ENCODE measurements at regions not wholly inside any gene's neighbourhood (a gene's known extent, or its start where the extent isn't known, plus 50 kb on each side); places are given as distances from the start of the nearest gene placed in this dataset.

DNA sequence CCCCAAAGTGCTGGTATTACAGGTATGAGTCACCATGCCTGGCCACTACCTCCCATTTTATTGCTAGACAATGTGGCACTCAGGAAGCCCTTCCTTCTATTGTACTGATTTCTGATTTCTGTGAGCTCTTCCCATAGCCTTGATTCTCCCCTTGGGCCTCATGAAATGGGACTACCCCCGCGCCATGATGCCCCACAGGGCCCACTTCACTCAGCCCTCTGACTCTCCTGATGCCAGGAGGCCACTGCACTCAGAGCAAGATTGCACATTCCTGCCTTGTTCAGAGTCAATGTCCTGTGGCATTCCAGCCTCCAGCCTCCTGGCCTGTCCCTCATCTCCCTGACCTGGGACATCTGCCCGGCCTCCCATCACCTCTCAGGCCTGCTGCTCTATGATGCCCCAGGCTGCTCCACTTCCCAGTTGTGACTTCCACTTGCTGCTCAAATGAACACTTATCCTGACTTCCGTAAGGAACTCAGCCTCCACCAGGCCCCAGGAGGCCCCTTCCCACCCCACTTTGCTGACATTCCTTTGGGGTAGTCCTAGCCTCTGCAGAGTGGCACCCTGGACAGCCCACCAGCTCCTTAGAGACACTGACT is 66.6 kb upstream of the KSR1 start:
- H3K27ac ChIP-seq (ENCODE audit: low read depth in 1 of 2, low read length in 2 of 2), result no peak overlapping the region
- DNase-seq, result no peak
- Mint-ChIP-seq H3K27me3 (ENCODE audit: low read depth in 3 of 3) (peaks cover 0 to 1% (median 1%) of the 10 kb centered on the region in 3 donors), H3K4me3 (no peak overlapping the region), H3K9me3 (peaks cover 0 to 2% (median 0%) of the 10 kb centered on the region in 7 donors), H3K36me3 (no peaks in the 10 kb centered on the region), H3K4me1 (peaks cover 5% of the 10 kb centered on the region), H3K27ac (no peak overlapping the region)
- TF ChIP-seq, protein P1, sequence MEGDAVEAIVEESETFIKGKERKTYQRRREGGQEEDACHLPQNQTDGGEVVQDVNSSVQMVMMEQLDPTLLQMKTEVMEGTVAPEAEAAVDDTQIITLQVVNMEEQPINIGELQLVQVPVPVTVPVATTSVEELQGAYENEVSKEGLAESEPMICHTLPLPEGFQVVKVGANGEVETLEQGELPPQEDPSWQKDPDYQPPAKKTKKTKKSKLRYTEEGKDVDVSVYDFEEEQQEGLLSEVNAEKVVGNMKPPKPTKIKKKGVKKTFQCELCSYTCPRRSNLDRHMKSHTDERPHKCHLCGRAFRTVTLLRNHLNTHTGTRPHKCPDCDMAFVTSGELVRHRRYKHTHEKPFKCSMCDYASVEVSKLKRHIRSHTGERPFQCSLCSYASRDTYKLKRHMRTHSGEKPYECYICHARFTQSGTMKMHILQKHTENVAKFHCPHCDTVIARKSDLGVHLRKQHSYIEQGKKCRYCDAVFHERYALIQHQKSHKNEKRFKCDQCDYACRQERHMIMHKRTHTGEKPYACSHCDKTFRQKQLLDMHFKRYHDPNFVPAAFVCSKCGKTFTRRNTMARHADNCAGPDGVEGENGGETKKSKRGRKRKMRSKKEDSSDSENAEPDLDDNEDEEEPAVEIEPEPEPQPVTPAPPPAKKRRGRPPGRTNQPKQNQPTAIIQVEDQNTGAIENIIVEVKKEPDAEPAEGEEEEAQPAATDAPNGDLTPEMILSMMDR (IDR thresholded peaks at IDR 0.05), result no peak
- 98% methylated on average over 4 of the region's 4 CpGs for WGBS (ENCODE audit: insufficient coverage)
- no peak overlapping the region for H3K4me2 ChIP-seq (replicated peaks; ENCODE audit: extremely low read depth, low read length, poor library complexity, severe bottlenecking)
- no peaks in the 10 kb centered on the region for H4K20me1 ChIP-seq (ENCODE audit: insufficient read depth, low read length)
- intact Hi-C loops (cut with micrococcal nuclease), result no loop called here
- H3K27me3 ChIP-seq (ENCODE audit: control insufficient read depth in 2 of 2, insufficient read depth in 2 of 2, low read length in 2 of 2), result no peaks in the 10 kb centered on the region
- no peak overlapping the region for H3K9ac ChIP-seq (ENCODE audit: insufficient read depth, low read length, poor library complexity, severe bottlenecking)
- no peaks in the 10 kb centered on the region for H3K9me3 ChIP-seq (replicated peaks in 1 of 2; ENCODE audit: control insufficient read depth in 1 of 2, insufficient read depth in 1 of 2, low read length in 2 of 2)
- no peaks in the 10 kb centered on the region for H3K36me3 ChIP-seq (replicated peaks in 1 of 2; ENCODE audit: control insufficient read depth in 1 of 2, insufficient read depth in 2 of 2, low read length in 2 of 2)
- H3K4me3 ChIP-seq (replicated peaks in 1 of 3; ENCODE audit: low read depth in 2 of 3, low read length in 3 of 3), result no peak overlapping the region
- no peaks in the 10 kb centered on the region for H3K79me2 ChIP-seq (ENCODE audit: insufficient read depth, low read length)
- peaks cover 0 to 3% of the 10 kb centered on the region in 2 donors for H3K4me1 ChIP-seq (ENCODE audit: control insufficient read depth in 1 of 2, insufficient read depth in 2 of 2, low read length in 2 of 2)
- H2AFZ ChIP-seq (ENCODE audit: insufficient read depth, low read depth, low read length, poor library complexity, severe bottlenecking), result no peak overlapping the region

DNA sequence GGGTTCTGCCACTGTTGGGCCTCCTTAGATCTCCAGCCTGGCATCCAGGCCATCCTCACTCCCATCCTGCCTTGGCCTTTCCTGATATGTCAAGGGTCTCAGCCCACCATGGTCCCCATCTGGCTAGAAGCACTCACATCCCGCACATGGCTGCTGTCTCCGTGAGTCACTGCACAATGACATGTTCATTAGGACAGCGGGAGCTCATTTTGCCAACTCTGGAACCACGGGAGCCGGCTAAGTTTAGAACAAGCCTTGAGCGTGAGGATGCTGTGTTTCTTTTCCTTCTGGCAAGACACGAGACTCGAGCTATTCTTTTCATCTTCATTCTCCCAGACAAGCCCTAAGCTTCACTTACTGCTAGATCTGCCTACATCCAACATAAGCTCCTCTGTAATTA is 65.7 kb upstream of the KSR1 start:
- TF ChIP-seq, protein P1 (IDR thresholded peaks at IDR 0.05), result no peak
- Mint-ChIP-seq H3K4me1 (peaks cover 5% of the 10 kb centered on the region), H3K9me3 (peaks cover 0 to 4% (median 0%) of the 10 kb centered on the region in 7 donors), H3K27ac (no peak overlapping the region), H3K27me3 (ENCODE audit: low read depth in 3 of 3) (peaks cover 1% of the 10 kb centered on the region in 3 donors), H3K4me3 (no peak overlapping the region), H3K36me3 (no peaks in the 10 kb centered on the region)
- 98% methylated on average over 6 of the region's 8 CpGs for WGBS (ENCODE audit: insufficient coverage)
- no peaks in the 10 kb centered on the region for H3K36me3 ChIP-seq (replicated peaks in 1 of 2; ENCODE audit: control insufficient read depth in 1 of 2, insufficient read depth in 2 of 2, low read length in 2 of 2)
- no peaks in the 10 kb centered on the region for H3K27me3 ChIP-seq (ENCODE audit: control insufficient read depth in 2 of 2, insufficient read depth in 2 of 2, low read length in 2 of 2)
- no peak overlapping the region for H3K4me2 ChIP-seq (replicated peaks; ENCODE audit: extremely low read depth, low read length, poor library complexity, severe bottlenecking)
- peaks cover 0 to 3% of the 10 kb centered on the region in 2 donors for H3K4me1 ChIP-seq (ENCODE audit: control insufficient read depth in 1 of 2, insufficient read depth in 2 of 2, low read length in 2 of 2)
- no peaks in the 10 kb centered on the region for H4K20me1 ChIP-seq (ENCODE audit: insufficient read depth, low read length)
- intact Hi-C loops (cut with micrococcal nuclease), result no loop called here
- H2AFZ ChIP-seq (ENCODE audit: insufficient read depth, low read depth, low read length, poor library complexity, severe bottlenecking), result no peak overlapping the region
- H3K27ac ChIP-seq (ENCODE audit: low read depth in 1 of 2, low read length in 2 of 2), result no peak overlapping the region
- no peak overlapping the region for H3K9ac ChIP-seq (ENCODE audit: insufficient read depth, low read length, poor library complexity, severe bottlenecking)
- H3K79me2 ChIP-seq (ENCODE audit: insufficient read depth, low read length), result no peaks in the 10 kb centered on the region
- no peak overlapping the region for H3K4me3 ChIP-seq (replicated peaks in 1 of 3; ENCODE audit: low read depth in 2 of 3, low read length in 3 of 3)
- DNase-seq, result no peak
- H3K9me3 ChIP-seq (replicated peaks in 1 of 2; ENCODE audit: control insufficient read depth in 1 of 2, insufficient read depth in 1 of 2, low read length in 2 of 2), result no peaks in the 10 kb centered on the region

All from CD14-positive monocyte (primary cell).